Neural cell (in vitro differentiated cells): ENCODE measurements at regions not wholly inside any gene's neighbourhood (a gene's known extent, or its start where the extent isn't known, plus 50 kb on each side); places are given as distances from the start of the nearest gene placed in this dataset.

Experiments
- H2AFZ ChIP-seq: fragments of 200-600, 300-800 bp; sonication (generic), shearing (Covaris generic); 2 replicates; pipeline ENCODE4 v1.6.0; 2014; ENCODE audit warnings: low read depth, mild to moderate bottlenecking, antibody characterized with exemption, low read length, moderate library complexity
- H3F3A ChIP-seq: fragments of 200-600 bp; shearing (Covaris generic); 2 replicates; pipeline ENCODE4 v1.6.1; 2016; ENCODE audit warnings: mild to moderate bottlenecking, moderate library complexity, mixed read lengths, antibody characterized with exemption, low read length; ENCODE audit not compliant: insufficient read depth, poor library complexity, severe bottlenecking
- H3K27ac ChIP-seq: fragments of 200-600, 300-800 bp; sonication (generic), shearing (Covaris generic); 2 replicates; pipeline ENCODE4 v1.5.1; 2014; ENCODE audit warnings: mild to moderate bottlenecking, low read length, moderate library complexity
- H3K27me3 ChIP-seq: fragments of 300-800, 200-600 bp; sonication (generic), shearing (Covaris generic); 2 replicates; pipeline ENCODE4 v1.6.0; 2014; ENCODE audit warnings: mild to moderate bottlenecking, low read depth, low read length, moderate library complexity; ENCODE audit not compliant: insufficient read depth
- H3K36me3 ChIP-seq: fragments of 300-800, 200-600 bp; sonication (generic), shearing (Covaris generic); 2 replicates; pipeline ENCODE4 v1.5.1; 2014; ENCODE audit warnings: mild to moderate bottlenecking, antibody characterized with exemption, low read length, moderate library complexity; ENCODE audit not compliant: insufficient read depth
- H3K4me2 ChIP-seq: fragments of 300-800, 200-600 bp; sonication (generic), shearing (Covaris generic); 2 replicates; pipeline ENCODE4 v1.6.0; 2014; ENCODE audit warnings: mild to moderate bottlenecking, low read length
- H3K4me3 ChIP-seq: fragments of 300-800, 200-600 bp; sonication (generic), shearing (Covaris generic); 2 replicates; pipeline ENCODE4 v1.5.1; 2014; ENCODE audit warnings: mild to moderate bottlenecking, low read length, moderate library complexity
- H3K79me2 ChIP-seq: fragments of 200-600 bp; shearing (Covaris generic); replicated peaks from 2 replicates; pipeline ENCODE4 v1.6.0; 2014; ENCODE audit warnings: mild to moderate bottlenecking, low read length, moderate library complexity; ENCODE audit not compliant: insufficient read depth
- H3K9ac ChIP-seq: fragments of 300-800, 200-600 bp; sonication (generic), shearing (Covaris generic); 2 replicates; pipeline ENCODE4 v1.6.1; 2016; ENCODE audit warnings: mild to moderate bottlenecking, low read length, mixed read lengths
- H3K9me2 ChIP-seq: fragments of 200-600 bp; shearing (Covaris generic); 2 replicates; pipeline ENCODE4 v1.6.1; 2016; ENCODE audit warnings: mild to moderate bottlenecking, low read length, mixed read lengths; ENCODE audit not compliant: insufficient read depth
- H3K9me3 ChIP-seq: fragments of 200-600, 300-800 bp; sonication (generic), shearing (Covaris generic); 2 replicates; pipeline ENCODE4 v1.6.1; 2016; ENCODE audit warnings: mild to moderate bottlenecking, mixed run types, low read length, moderate library complexity, mixed read lengths
- H4K20me1 ChIP-seq: fragments of 200-600 bp; shearing (Covaris generic); 2 replicates; pipeline ENCODE4 v1.6.1; 2016; ENCODE audit warnings: mild to moderate bottlenecking, mixed run types; ENCODE audit not compliant: insufficient read depth
- CTCF ChIP-seq: fragments of 450-650 bp; IDR thresholded peaks from 2 replicates; pipeline ENCODE4 v1.5.1; 2014; ENCODE audit warnings: antibody characterized with exemption, mild to moderate bottlenecking, moderate library complexity; ENCODE audit not compliant: poor library complexity, severe bottlenecking
- EP300 ChIP-seq: fragments of 450-650 bp; conservative IDR thresholded peaks from 2 replicates; pipeline ENCODE4 v1.6.1; 2014; ENCODE audit warnings: antibody characterized with exemption, mild to moderate bottlenecking, moderate library complexity; ENCODE audit not compliant: poor library complexity, severe bottlenecking
- EZH2 ChIP-seq: fragments of 200-600, 300-800 bp; shearing (Covaris generic), sonication (generic); IDR thresholded peaks from 2 replicates; pipeline ENCODE4 v1.6.1; 2014; ENCODE audit warnings: antibody characterized with exemption, low read length, borderline replicate concordance, mild to moderate bottlenecking; ENCODE audit not compliant: insufficient read depth, poor library complexity, severe bottlenecking
- MXI1 ChIP-seq: fragments of 450-650 bp; conservative IDR thresholded peaks from 2 replicates; pipeline ENCODE4 v1.6.1; 2014; ENCODE audit warnings: antibody characterized with exemption, mild to moderate bottlenecking; ENCODE audit not compliant: poor library complexity, severe bottlenecking
- POLR2AphosphoS5 ChIP-seq: IDR thresholded peaks from 2 replicates; pipeline ENCODE4 v1.6.1; 2012
- RAD21 ChIP-seq: fragments of 450-650 bp; conservative IDR thresholded peaks from 2 replicates; pipeline ENCODE4 v1.6.1; 2014; ENCODE audit warnings: antibody characterized with exemption, mild to moderate bottlenecking, moderate library complexity
- SMC3 ChIP-seq: fragments of 450-650 bp; conservative IDR thresholded peaks from 2 replicates; pipeline ENCODE4 v1.6.1; 2014; ENCODE audit warnings: antibody characterized with exemption, mild to moderate bottlenecking, moderate library complexity; ENCODE audit not compliant: poor library complexity
- TAF1 ChIP-seq: IDR thresholded peaks from 2 replicates; pipeline ENCODE4 v1.6.1; 2012; ENCODE audit warnings: low read depth
- TF ChIP-seq, protein P1 (sequence below): IDR thresholded peaks from 2 replicates; pipeline ENCODE4 v1.6.1; 2012; ENCODE audit warnings: borderline replicate concordance

DNA sequence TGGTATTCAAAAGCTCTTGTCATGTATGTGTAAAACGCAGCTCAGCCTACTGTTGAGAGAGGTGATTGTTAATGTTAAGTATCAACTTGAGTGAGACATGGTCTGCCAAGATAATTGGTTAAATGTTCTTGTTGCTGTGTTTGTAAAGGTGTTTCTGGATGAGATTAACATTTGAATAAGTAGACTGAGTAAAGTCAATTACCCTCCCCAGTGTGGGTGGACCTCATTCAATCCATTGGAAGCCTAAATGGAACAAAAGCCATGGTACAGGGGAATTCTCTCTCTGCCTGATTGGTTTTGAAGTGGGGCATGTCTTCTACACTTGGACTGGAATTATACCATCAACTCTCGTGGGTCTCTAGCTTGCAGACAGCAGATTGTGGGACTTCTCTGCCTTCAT lies 63.8 kb upstream of the RERGL start:
- H3K4me3 ChIP-seq = no peak overlapping the region
- H3K4me2 ChIP-seq = no peak overlapping the region
- no peaks in the 10 kb centered on the region for H4K20me1 ChIP-seq
- no peaks in the 10 kb centered on the region for H3K36me3 ChIP-seq
- H3K27me3 ChIP-seq = no peaks in the 10 kb centered on the region
- no peak overlapping the region for H3K27ac ChIP-seq
- H2AFZ ChIP-seq = no peak overlapping the region
- H3K9ac ChIP-seq = no peak overlapping the region
- no peaks in the 10 kb centered on the region for H3K79me2 ChIP-seq
- TF ChIP-seq EP300 (no peak), CTCF (no peak)
- TF ChIP-seq, protein P1, sequence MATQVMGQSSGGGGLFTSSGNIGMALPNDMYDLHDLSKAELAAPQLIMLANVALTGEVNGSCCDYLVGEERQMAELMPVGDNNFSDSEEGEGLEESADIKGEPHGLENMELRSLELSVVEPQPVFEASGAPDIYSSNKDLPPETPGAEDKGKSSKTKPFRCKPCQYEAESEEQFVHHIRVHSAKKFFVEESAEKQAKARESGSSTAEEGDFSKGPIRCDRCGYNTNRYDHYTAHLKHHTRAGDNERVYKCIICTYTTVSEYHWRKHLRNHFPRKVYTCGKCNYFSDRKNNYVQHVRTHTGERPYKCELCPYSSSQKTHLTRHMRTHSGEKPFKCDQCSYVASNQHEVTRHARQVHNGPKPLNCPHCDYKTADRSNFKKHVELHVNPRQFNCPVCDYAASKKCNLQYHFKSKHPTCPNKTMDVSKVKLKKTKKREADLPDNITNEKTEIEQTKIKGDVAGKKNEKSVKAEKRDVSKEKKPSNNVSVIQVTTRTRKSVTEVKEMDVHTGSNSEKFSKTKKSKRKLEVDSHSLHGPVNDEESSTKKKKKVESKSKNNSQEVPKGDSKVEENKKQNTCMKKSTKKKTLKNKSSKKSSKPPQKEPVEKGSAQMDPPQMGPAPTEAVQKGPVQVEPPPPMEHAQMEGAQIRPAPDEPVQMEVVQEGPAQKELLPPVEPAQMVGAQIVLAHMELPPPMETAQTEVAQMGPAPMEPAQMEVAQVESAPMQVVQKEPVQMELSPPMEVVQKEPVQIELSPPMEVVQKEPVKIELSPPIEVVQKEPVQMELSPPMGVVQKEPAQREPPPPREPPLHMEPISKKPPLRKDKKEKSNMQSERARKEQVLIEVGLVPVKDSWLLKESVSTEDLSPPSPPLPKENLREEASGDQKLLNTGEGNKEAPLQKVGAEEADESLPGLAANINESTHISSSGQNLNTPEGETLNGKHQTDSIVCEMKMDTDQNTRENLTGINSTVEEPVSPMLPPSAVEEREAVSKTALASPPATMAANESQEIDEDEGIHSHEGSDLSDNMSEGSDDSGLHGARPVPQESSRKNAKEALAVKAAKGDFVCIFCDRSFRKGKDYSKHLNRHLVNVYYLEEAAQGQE = no peak
- H3K9me2 ChIP-seq = no peaks in the 10 kb centered on the region
- H3F3A ChIP-seq = no peaks in the 10 kb centered on the region
- H3K9me3 ChIP-seq = peaks cover 7% of the 10 kb centered on the region

- TF ChIP-seq MXI1 (no peak), CTCF (no peak), POLR2AphosphoS5 (no peak), SMC3 (no peak), EP300 (no peak), TAF1 (no peak), RAD21 (no peak), EZH2 (no peak)
- TF ChIP-seq, protein P1 = no peak
- H3K9ac ChIP-seq = no peak overlapping the region
- no peaks in the 10 kb centered on the region for H3K27me3 ChIP-seq
- H2AFZ ChIP-seq = no peak overlapping the region
- no peak overlapping the region for H3K27ac ChIP-seq
- H3K9me2 ChIP-seq = no peaks in the 10 kb centered on the region
- no peaks in the 10 kb centered on the region for H4K20me1 ChIP-seq
- no peak overlapping the region for H3K4me2 ChIP-seq
- no peak overlapping the region for H3K4me3 ChIP-seq
- no peaks in the 10 kb centered on the region for H3K36me3 ChIP-seq
- H3K79me2 ChIP-seq = no peaks in the 10 kb centered on the region
- no peaks in the 10 kb centered on the region for H3F3A ChIP-seq
- H3K9me3 ChIP-seq = no peaks in the 10 kb centered on the region
Measured at GRCh38 chr12:18151036-18151435, 61.0 kb upstream of the RERGL start.
